Iris pigment epithelial cell (primary cell): ENCODE measurements at regions not wholly inside any gene's neighbourhood (a gene's known extent, or its start where the extent isn't known, plus 50 kb on each side); places are given as distances from the start of the nearest gene placed in this dataset.
"Not testable (repeated sequence)": the region's sequence is repeated elsewhere in the genome, so short reads cannot be mapped to it uniquely, and the experiment has no call there.

ENCODE experiments used
- DNase-seq: peaks from one replicate; pipeline ENCODE4 v3.0.0-alpha.2; 2011; ENCODE audit warnings: low read depth

DNA sequence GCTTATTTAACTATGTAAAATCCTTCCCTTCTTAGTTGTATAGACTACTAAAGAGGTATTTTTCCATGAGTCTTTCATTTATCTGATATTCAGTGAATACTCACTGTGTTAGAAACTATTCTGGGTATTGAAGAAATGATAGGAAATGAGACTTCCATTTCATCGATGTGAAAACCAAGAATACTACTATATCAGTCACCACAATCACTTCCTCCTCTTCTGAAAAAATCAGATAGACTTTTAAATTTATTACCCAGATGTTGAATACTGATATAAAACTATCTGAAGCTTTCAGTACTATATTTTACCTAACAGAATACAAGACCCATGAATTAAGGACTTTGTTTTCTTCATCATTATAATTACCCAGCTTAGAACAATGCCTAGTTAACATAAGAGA, 1801.1 kb upstream of the CELF4 start:
- DNase-seq, result no peak

DNA sequence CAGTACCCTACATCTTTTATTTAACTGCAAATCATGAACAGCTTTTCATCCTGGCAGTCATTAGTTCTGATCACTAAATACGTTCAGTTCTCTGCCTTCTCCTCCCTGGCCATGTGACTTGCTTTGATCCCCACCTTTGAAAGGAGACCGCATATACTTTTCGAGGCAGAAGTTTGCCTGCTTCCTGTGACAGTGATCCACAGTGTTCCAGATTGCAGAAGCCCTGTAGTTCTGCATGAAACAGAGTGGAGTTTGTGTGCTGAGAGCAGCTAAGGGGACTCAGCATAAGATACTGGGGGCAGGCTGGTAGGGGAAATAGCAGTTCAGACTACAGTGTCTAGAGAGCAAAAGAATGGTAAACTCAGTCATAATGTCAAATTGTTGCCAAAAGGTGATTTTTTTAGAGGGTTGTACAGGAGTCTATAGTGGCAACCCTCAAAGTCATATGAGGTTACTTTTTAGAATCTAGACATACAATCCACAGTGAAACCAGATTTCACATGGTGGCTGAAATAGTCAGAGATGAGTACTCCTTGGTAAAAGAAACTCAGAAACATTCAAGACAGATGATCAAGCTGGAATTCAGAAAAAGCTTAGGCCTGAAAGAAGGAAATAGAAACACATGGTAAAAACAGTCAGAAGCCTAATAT, 1800.4 kb upstream of the CELF4 start:
- DNase-seq, result no peak

- DNase-seq, result no peak
Observed at GRCh38 chr18:39360072-39360471, 1794.5 kb upstream of the CELF4 start.

- DNase-seq, result no peak
Observed at GRCh38 chr18:39359636-39360035, 1794.0 kb upstream of the CELF4 start.

DNA sequence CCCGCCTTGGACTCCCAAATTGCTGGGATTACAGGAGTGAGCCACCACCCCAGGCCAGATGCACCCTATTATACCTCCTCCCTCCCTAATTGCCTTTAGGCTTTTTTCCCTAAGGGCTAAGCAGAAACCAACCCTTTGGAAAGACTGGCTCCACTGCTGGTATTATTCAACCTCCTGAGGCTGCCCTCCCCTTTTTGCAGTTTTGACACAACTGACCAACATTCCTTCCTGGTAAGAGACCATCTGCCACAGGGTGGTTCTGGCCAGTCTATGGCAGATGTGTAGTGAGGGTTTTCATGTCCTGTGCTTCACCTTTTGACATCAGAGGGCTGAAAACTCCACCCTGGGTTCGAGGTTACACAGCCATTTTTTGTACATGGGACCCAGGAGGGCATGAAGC, 1785.3 kb upstream of the CELF4 start:
- no peak for DNase-seq

GRCh38 chr18:39349801-39350200, 1784.2 kb upstream of the CELF4 start:
- DNase-seq, result no peak

DNA sequence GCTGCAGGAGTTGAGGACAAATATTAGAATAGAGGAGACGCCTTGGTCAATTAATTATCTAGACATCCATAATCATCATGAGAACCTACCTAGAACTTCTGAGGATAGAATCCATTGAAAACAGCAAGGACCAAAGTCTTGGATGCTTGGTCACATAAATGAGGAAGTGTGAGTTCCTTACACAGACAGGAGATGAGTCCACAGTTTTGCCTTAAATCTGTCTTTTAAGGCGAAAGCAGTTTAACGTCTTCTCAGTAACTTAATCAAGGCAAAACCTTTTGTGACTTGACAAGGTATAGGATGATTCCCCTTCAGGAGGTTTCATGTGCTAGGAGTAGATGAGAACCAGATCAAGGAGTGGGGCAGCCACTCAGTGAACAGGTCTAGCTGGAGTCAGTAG, 1783.2 kb upstream of the CELF4 start:
- DNase-seq, result no peak

DNA sequence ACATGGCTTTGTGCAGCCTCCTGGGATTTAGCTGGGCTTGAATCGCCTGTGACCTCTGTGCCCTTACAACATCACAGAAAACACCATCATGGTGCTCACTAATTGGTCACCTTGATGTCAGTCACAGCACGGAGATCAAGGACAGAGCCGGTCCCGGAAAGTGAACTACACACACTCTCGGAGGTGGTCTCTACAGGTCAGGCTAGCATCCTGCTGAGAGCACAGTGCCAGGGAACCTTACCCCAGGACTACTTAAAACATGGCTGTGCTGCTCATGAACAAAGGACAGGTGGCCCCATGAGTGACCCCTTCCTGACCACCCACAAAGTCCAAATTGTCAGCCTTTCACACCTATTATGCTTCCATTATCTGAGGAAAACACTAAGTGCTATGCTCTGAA, 1782.1 kb upstream of the CELF4 start:
- DNase-seq, result no peak

DNA sequence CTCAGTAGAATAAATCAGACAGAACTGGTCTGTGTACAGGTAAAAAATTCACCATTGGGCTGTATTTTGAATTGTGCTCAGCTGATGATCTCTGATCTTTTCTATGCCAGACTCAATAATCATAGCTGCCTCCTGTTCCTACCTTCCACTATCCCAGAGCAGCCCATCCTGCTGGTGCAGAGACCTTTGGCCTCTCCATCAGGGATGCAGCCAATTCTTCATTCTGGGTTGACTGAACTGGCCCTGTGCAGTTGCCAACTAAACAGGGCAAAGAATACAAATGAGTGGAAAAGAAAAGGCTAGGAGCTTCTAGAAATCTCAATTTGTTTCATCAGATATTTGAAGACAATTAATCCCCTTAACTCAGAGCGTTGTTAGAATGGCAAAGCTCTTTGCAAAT, 1781.3 kb upstream of the CELF4 start:
- no peak for DNase-seq

- peak; percentile 3 for DNase-seq
Observed at GRCh38 chr18:39345321-39345720, 1779.7 kb upstream of the CELF4 start.

GRCh38 chr18:39344487-39344886, 1778.9 kb upstream of the CELF4 start:
- DNase-seq, result no peak

DNA sequence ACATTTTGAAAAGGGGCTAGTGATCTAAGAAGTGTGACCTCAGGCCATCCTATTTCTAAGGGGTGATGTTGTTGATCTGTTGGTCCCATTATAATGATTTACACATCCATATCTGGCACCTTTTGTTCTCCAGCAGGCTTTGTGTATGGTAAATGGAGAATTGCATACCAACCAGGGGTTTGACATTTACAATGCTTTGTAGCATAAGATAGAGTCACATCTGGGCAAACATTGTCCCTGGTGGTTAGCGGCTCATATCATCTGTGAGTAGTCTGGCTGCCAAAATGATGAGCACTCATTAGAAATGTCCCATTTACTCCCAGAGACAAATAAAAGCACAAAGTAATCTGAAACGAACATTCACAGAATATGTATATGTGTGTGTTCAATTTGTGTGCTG, 1775.5 kb upstream of the CELF4 start:
- DNase-seq, result no peak

- DNase-seq, result no peak
Observed at GRCh38 chr18:39340418-39340817, 1774.8 kb upstream of the CELF4 start.

DNA sequence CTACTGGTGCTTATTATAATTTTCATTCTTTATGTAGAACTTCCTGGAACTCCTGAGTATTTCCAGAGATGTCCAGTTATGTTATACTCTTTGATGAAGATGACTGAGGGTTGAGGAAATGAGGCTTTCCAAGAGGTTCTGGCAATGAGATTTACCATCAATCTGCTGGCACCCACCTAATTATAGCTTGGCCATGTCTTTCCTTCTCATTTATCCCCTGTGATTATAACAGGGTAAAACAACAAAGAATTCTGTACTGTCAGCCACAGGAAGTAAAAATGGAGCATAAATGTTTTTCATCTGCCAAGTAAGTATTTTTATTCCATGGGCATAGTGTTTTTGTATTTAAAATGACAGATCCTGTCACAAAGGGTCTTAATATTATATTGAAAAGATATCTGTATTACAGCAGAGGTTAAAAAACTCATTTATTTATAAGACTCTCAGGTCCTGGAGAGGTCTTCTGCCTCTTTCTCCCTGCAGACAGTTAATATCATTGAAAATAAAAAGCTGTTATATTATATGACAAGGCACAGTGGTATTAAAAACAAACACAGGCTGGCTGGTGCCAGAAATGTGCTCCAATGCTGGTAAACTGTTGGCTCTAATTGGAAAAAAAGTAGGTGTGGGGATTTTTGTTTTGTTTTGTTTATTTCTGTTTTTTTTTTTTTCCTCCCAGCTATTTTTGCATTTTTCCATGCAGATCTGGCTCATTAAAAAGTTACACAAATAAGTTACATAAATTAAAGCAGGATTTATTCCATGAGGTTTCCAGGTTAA, 1764.1 kb upstream of the CELF4 start:
- no peak for DNase-seq

DNA sequence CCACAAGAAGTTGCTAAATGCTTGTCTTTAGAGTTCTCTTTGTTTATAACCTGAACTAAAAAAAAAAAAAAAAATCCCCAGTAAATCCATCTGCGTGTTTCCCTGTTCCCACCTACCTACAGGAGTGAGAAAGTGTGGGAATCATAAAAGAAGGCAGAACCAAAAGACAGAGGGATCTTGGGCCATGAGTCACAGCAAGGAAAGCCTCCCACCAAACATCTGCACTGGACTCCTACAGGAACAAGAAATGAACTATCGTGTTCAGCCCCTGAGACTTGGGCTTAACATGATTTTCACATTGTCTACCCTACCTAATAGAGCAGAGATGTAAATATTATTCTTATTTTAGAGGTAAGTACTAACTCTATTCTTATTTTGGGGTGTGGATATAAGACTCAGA, 1761.2 kb upstream of the CELF4 start:
- no peak for DNase-seq

DNA sequence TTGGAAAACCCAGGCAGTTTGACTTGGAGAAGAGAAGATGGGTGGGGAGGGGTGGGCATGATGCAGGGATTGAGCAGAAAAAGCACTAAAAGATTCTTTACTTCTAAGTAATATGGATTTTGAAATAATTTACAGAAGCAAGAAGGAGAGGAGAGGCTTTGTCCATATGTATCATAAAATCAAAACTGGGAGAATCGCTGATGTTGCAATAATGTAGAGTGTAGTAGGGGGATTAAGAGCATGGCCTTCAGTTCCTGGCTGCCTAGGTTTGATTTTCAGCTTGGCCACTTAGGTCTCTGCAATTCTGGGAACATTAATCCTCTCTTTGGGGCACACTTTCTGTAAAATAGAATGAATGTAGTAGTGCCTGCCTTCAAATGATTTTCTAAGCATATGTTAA, 1760.4 kb upstream of the CELF4 start:
- DNase-seq, result no peak

DNA sequence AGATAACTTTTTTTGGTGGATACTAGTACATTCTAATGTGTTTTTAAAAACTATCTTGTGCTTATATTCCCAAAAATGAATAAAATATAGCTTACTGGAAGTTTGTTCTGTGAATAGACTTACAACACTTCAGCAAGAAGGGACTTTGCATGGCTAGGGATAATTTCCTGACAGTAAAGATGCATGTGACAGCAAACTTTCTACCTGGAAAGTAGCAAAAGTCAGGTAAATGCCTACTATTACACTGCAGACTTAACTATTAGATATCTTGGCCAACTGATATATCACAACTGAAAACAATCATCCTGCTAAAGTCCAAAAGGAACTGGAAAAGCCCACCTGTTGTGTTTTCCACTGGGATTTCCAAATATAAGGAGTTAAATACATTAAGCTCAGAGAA, 1753.5 kb upstream of the CELF4 start:
- no peak for DNase-seq

GRCh38 chr18:39318462-39318861, 1752.9 kb upstream of the CELF4 start:
- DNase-seq, result no peak

DNA sequence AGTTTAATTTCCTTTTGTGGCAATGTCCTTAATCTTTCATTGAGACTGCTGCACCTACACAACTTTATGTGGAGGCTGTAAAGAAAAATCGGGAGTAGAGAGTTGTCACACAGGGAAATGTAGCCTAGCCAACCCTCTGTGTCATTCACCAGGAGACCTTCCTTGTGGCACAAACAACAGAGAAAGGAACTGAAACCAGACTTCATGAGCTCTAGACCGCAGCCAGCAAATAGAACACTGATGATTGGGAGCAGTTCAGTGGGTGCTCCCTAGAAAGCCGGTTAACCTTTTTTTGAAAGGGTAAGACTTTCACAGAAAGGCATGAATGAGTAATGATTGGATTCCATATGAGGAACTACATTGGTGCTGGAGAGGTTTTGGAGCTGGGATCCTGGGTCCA, 1752.4 kb upstream of the CELF4 start:
- DNase-seq, result no peak

GRCh38 chr18:39314595-39314994, 1749.0 kb upstream of the CELF4 start:
- DNase-seq, result no peak

DNA sequence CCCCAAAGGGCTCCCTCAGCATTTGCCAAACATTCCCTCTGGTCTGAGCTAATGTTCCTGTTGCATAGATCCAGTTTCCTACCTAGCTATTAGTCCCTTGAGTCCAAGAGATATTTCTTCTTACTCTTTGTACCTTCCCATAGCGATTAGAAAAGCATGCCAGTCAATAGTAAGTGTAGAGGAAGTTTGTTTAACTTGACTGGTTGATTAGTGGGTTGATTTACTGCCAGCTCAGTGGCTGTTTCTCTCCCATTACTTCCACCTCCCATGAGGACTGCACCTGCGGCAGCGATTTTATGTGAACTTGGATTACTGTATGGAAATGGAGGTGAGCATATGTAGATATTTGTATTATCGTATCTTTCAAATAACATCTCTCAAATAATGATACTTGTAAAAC, 1748.4 kb upstream of the CELF4 start:
- DNase-seq, result no peak

DNA sequence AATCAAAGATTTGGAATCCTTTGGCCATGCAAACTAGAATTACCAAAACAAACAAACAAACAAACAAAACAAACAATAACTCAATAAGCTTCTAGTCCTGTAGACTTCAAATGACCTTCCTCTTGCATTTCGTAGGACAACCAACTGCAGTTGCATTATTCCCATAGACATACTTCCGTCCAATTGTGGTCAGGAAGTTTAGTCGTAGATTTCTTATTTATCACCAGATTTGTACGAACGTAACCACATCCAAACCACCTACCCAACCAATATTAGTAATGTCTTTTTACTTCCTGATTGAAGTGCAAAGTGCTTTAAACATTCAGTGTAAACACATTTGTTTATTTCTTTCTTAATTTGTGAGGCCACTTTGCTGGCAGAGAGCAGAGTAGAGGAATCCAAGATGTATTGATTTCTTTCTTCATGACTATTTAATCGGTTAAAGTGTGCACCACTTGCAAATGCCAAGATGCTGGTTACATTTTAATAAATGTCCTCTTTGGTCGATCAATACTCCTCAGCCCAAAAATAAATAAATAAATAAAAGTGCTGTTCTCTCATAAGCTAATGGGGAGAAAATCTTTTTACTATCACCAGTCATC, 1745.6 kb upstream of the CELF4 start:
- no peak for DNase-seq

GRCh38 chr18:39308931-39309521, 1743.4 kb upstream of the CELF4 start:
- not testable (repeated sequence) for DNase-seq
